Prostate gland (tissue), 2 donors: ENCODE measurements at regions not wholly inside any gene's neighbourhood (a gene's known extent, or its start where the extent isn't known, plus 50 kb on each side); places are given as distances from the start of the nearest gene placed in this dataset.

Source experiments
- DNase-seq: peaks from one replicate; pipeline ENCODE4 v3.0.0-alpha.2; 2019; ENCODE audit warnings: low spot score
- H3K27ac ChIP-seq, 2 donors: fragments of 200-600 bp; sonication (generic); 2 replicates each; pipeline ENCODE4 v1.5.1; 2017 to 2019
- H3K27me3 ChIP-seq: fragments of 200-600 bp; sonication (generic); replicated peaks from 2 replicates; pipeline ENCODE4 v1.5.1; 2019; ENCODE audit not compliant: insufficient read depth
- H3K36me3 ChIP-seq, 2 donors: fragments of 200-600 bp; sonication (generic); 1 replicate in 1 of 2; 2 replicates in 1 of 2; pipeline versions ENCODE4 v1.5.1 to v1.8.1; 2017 to 2019
- H3K4me1 ChIP-seq: fragments of 200-600 bp; sonication (generic); replicated peaks from 2 replicates; pipeline ENCODE4 v1.5.1; 2019
- H3K4me3 ChIP-seq, 2 donors: fragments of 200-600 bp; sonication (generic); 2 replicates each; pipeline ENCODE4 v1.5.1; 2017 to 2019
- H3K9me3 ChIP-seq: fragments of 200-600 bp; sonication (generic); 2 replicates; pipeline ENCODE4 v1.5.1; 2017
- POLR2A ChIP-seq: fragments of 450-650 bp; IDR thresholded peaks from one replicate; pipeline ENCODE4 v1.6.1; 2016; ENCODE audit warnings: antibody characterized with exemption, mild to moderate bottlenecking
- POLR2AphosphoS5 ChIP-seq: sonication (generic); formaldehyde crosslinking; IDR thresholded peaks from one replicate; pipeline ENCODE4 v1.6.1; 2017; ENCODE audit warnings: antibody characterized with exemption
- WGBS: methylation state at CpG from one replicate; pipeline ENCODE4 v1.1.5; 2018; 5-methylcytosine and 5-hydroxymethylcytosine counted together
- intact Hi-C: fragments of 100-400 bp; cut with DNase I; formaldehyde crosslinking; loops from one replicate; pipeline ENCODE4 v1.14.2; 2022
- TF ChIP-seq, protein P1 (sequence below), 4 experiments: fragments of 200-600 bp in 2 of 4; fragments of 450-650 bp in 2 of 4; sonication (generic) in 2 of 4; IDR thresholded peaks; 1 replicate in 3 of 4; 2 replicates in 1 of 4; pipeline ENCODE4 v1.5.1; 2016 to 2019; ENCODE audit warnings: antibody characterized with exemption in 4 of 4, mild to moderate bottlenecking in 2 of 4, moderate library complexity in 2 of 4

DNA sequence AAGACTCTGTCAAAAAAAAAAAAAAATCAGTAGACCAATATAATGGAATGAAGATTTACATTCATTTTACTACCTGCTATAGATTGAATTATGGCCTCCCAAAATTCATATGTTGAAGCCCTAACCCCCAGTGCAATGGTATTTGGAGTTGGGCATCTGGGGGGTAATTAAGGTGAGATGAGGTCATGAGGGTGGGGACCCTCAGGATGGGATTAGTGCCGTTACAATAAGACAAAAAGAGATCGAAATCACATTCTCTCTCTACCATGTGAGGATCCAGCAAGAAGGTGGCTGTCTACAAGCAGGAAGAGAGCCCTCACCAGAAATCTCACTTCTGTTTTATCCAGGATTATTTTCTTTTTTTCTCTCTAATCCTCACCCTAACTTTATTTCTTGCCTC lies 100.6 kb upstream of the LOC128125822 start:
- no peaks in the 10 kb centered on the region for H3K9me3 ChIP-seq
- H3K36me3 ChIP-seq, result no peaks in the 10 kb centered on the region
- no peak for DNase-seq
- 97% methylated on average over 2 of the region's 2 CpGs for WGBS
- no peak overlapping the region for H3K27ac ChIP-seq
- no peaks in the 10 kb centered on the region for H3K27me3 ChIP-seq
- H3K4me3 ChIP-seq, result no peak overlapping the region
- intact Hi-C loops, result no loop called here
- H3K4me1 ChIP-seq, result no peaks in the 10 kb centered on the region
- no peak for TF ChIP-seq POLR2AphosphoS5
- TF ChIP-seq, protein P1, sequence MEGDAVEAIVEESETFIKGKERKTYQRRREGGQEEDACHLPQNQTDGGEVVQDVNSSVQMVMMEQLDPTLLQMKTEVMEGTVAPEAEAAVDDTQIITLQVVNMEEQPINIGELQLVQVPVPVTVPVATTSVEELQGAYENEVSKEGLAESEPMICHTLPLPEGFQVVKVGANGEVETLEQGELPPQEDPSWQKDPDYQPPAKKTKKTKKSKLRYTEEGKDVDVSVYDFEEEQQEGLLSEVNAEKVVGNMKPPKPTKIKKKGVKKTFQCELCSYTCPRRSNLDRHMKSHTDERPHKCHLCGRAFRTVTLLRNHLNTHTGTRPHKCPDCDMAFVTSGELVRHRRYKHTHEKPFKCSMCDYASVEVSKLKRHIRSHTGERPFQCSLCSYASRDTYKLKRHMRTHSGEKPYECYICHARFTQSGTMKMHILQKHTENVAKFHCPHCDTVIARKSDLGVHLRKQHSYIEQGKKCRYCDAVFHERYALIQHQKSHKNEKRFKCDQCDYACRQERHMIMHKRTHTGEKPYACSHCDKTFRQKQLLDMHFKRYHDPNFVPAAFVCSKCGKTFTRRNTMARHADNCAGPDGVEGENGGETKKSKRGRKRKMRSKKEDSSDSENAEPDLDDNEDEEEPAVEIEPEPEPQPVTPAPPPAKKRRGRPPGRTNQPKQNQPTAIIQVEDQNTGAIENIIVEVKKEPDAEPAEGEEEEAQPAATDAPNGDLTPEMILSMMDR (IDR thresholded peaks at IDR 0.05), result no peak

DNA sequence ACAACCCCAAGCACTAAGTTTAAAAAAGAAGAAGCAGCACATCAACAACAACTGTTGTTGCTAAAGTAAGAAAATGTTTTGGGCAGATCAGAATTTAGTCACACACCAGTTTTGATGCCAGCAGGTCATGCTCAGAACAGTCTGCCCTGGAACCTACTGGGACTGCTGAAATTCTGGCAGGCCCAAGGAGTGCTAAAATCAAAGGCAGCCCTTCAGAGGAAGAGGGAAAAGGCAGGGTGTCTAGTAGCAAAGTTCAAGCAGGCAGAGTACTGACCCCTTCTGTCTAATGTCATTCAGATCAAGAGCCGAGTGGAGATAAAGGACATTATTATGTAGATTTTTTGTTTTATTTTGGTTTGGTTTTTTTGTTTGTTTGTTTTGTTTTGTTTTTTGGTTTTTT lies 96.6 kb upstream of the LOC128125822 start:
- intact Hi-C loops, result no loop called here
- DNase-seq, result no peak
- H3K9me3 ChIP-seq, result no peaks in the 10 kb centered on the region
- WGBS, result 73% methylated on average over 1 of the region's 1 CpG
- no peaks in the 10 kb centered on the region for H3K4me1 ChIP-seq
- H3K4me3 ChIP-seq, result no peak overlapping the region
- H3K36me3 ChIP-seq, result no peaks in the 10 kb centered on the region
- TF ChIP-seq POLR2A (no peak), POLR2AphosphoS5 (no peak)
- TF ChIP-seq, protein P1 (IDR thresholded peaks at IDR 0.05), result no peak
- no peaks in the 10 kb centered on the region for H3K27me3 ChIP-seq
- H3K27ac ChIP-seq, result no peak overlapping the region

DNA sequence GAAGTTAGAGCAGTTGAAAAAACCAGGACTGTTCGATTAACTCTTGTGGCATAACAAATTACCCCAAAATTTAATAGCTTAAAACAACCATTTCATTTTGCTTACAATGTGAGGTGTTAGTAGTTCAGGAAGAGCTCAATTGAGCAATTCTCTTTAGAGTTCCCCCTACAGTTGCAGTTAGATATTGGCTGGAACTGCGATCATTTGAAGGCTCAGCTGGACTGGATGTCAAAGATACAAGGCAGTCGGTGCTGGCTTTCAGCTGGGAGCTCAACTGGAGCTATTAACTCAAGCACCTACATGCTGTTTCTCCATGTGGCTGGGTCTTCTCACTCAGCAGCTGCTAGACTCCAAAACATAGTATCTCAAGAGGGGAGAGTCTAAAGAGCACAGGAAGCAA lies 96.0 kb upstream of the LOC128125822 start:
- H3K4me3 ChIP-seq, result no peak overlapping the region
- no peaks in the 10 kb centered on the region for H3K4me1 ChIP-seq
- H3K36me3 ChIP-seq, result no peaks in the 10 kb centered on the region
- DNase-seq, result no peak
- intact Hi-C loops, result no loop called here
- 73% methylated on average over 3 of the region's 3 CpGs for WGBS
- no peaks in the 10 kb centered on the region for H3K9me3 ChIP-seq
- TF ChIP-seq, protein P1 (IDR thresholded peaks at IDR 0.05), result no peak
- TF ChIP-seq POLR2AphosphoS5 (no peak), POLR2A (no peak)
- no peaks in the 10 kb centered on the region for H3K27me3 ChIP-seq
- H3K27ac ChIP-seq, result no peak overlapping the region

DNA sequence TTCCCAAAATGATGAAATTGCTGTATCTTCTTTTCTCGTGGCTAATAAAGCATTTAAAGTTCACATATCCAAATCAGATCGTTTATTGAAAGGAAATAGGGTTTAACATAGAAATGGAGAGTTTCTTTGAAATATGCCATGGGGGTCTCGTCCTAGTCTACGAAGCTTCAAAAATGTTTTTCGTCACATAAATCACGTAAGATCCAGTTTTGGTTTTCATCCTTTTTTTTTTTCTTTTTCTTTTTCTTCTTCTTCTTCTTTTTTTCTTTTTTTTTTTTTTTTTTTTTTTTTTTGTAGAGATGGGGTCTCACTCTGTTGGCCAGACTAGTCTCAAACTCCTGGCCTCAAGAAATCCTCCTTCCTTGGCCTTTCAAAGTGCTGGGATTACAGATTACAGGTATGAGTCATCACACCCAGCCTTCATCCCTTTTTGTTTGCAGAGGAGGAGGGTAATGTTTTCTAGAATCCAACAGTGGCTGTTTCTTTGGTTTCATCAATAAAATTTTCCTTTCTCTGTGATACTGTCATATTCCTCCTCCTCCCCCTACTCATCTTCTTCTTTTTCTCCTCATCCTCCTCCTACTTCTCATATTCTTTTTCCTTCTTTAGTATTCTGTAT lies 94.7 kb upstream of the LOC128125822 start:
- no peaks in the 10 kb centered on the region for H3K9me3 ChIP-seq
- intact Hi-C loops, result no loop called here
- no peak for DNase-seq
- WGBS, result 93% methylated on average over 6 of the region's 6 CpGs
- no peak for TF ChIP-seq POLR2A
- TF ChIP-seq POLR2AphosphoS5, result no peak
- TF ChIP-seq, protein P1 (IDR thresholded peaks at IDR 0.05), result no peak
- no peaks in the 10 kb centered on the region for H3K27me3 ChIP-seq
- H3K4me1 ChIP-seq, result no peaks in the 10 kb centered on the region
- no peak overlapping the region for H3K4me3 ChIP-seq
- no peaks in the 10 kb centered on the region for H3K36me3 ChIP-seq
- no peak overlapping the region for H3K27ac ChIP-seq

DNA sequence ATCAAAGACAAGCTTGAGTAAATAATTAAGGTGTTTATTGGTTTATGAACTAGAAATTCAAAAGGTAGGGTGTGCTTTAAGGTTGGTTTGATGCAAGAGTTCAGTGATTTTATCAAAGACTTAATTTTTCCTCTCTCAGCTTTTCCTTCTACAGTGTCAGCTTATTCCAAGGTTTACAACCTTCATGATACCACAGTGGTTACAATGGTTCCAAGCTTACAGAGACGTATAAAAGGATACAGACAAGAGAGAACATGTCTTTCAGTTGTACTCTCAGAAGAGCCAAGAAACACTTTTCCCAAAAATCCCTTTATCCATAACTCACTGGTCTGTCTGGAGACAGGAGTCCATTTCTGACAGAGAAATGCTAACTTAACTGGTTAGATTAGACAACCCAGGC lies 93.5 kb upstream of the LOC128125822 start:
- TF ChIP-seq POLR2A (no peak), POLR2AphosphoS5 (peak; percentile 60)
- Histone ChIP-seq H3K27me3 (no peaks in the 10 kb centered on the region), H3K4me3 (no peak overlapping the region), H3K4me1 (no peaks in the 10 kb centered on the region), H3K27ac (no peak overlapping the region), H3K9me3 (no peaks in the 10 kb centered on the region), H3K36me3 (no peaks in the 10 kb centered on the region)
- intact Hi-C loops, result no loop called here
- 34% methylated on average over 1 of the region's 1 CpG for WGBS
- DNase-seq, result no peak
